ENCODE measurements at regions not wholly inside any gene's neighbourhood (a gene's known extent, or its start where the extent isn't known, plus 50 kb on each side); places are given as distances from the start of the nearest gene placed in this dataset.

GRCh38 chr2:15868704-15869103 is 71.6 kb upstream of the MYCN start:
- Histone ChIP-seq H3K23me2 (ENCODE audit: low read depth, low read length) (no peaks in the 10 kb centered on the region), H3K79me2 (ENCODE audit: control insufficient read depth in 1 of 2, insufficient read depth in 2 of 2, low read length in 2 of 2) (no peaks in the 10 kb centered on the region), H4K91ac (replicated peaks; ENCODE audit: insufficient read length, low read length) (no peak overlapping the region), H3K79me1 (ENCODE audit: low read depth, low read length) (no peaks in the 10 kb centered on the region), H3K4me3 (ENCODE audit: extremely low read depth in 1 of 4, insufficient read depth in 2 of 4, low read depth in 3 of 4, low read length in 4 of 4) (no peak overlapping the region), H3K36me3 (ENCODE audit: control insufficient read depth in 2 of 4, insufficient read depth in 4 of 4, low read length in 3 of 4) (no peaks in the 10 kb centered on the region), H2BK5ac (ENCODE audit: low read depth, low read length) (no peak overlapping the region), H4K8ac (ENCODE audit: extremely low read depth, insufficient read depth, low read length) (no peak overlapping the region), H2BK12ac (ENCODE audit: low read depth, low read length) (no peak overlapping the region), H3K4ac (replicated peaks; ENCODE audit: insufficient read length, low read depth, low read length) (no peak overlapping the region), H4K20me1 (replicated peaks in 1 of 2; ENCODE audit: control insufficient read depth in 1 of 2, insufficient read depth in 2 of 2, low read length in 2 of 2) (no peaks in the 10 kb centered on the region), H2AK5ac (ENCODE audit: low read depth, low read length) (no peak overlapping the region), H3K27me3 (replicated peaks in 1 of 4; ENCODE audit: control insufficient read depth in 3 of 4, extremely low read depth in 1 of 4, insufficient read depth in 3 of 4, low read length in 3 of 4) (no peaks in the 10 kb centered on the region), H3K14ac (ENCODE audit: insufficient read length) (no peak overlapping the region), H2BK20ac (ENCODE audit: low read length) (no peak overlapping the region), H3K56ac (replicated peaks; ENCODE audit: insufficient read length, low read depth, low read length) (no peak overlapping the region), H3K9ac (replicated peaks in 1 of 4; ENCODE audit: extremely low read depth in 1 of 4, low read depth in 3 of 4, low read length in 3 of 4) (no peak overlapping the region), H3K23ac (ENCODE audit: insufficient read length) (no peak overlapping the region), H3K4me2 (ENCODE audit: insufficient read depth in 1 of 2, low read depth in 2 of 2, low read length in 2 of 2) (no peak overlapping the region), H3K9me3 (ENCODE audit: insufficient read depth in 2 of 2, low read depth in 1 of 2, low read length in 1 of 2) (peaks cover 0 to 5% of the 10 kb centered on the region in 2 experiments; a peak in 1 of 4 replicates), H3K4me1 (replicated peaks in 1 of 4; ENCODE audit: control insufficient read depth in 3 of 4, insufficient read depth in 4 of 4, low read length in 3 of 4) (no peaks in the 10 kb centered on the region), H2BK15ac (ENCODE audit: low read length) (no peak overlapping the region), H4K5ac (ENCODE audit: insufficient read length, low read depth, low read length) (no peak overlapping the region), H2AFZ (ENCODE audit: low read length) (no peak overlapping the region), H2BK120ac (replicated peaks; ENCODE audit: low read depth, low read length) (no peak overlapping the region), H3K18ac (ENCODE audit: extremely low read depth, low read length) (no peak overlapping the region), H3K27ac (ENCODE audit: low read depth, low read length) (no peak overlapping the region)
- WGBS, 2 experiments (ENCODE audit: extremely low coverage in 1 of 2, insufficient coverage in 1 of 2, insufficient read length in 1 of 2, insufficient replicate concordance in 2 of 2, low coverage in 1 of 2, low lambda C conversion rate in 2 of 2, missing lambda C conversion rate in 1 of 2) = 89% methylated on average over 2 of the region's 2 CpGs; no CpG with 5 or more reads in 1 of the 2 experiments
- DNase-seq (ENCODE audit: low read depth in 1 of 2, low spot score in 2 of 2) (no peak), FAIRE-seq (no peak)
- ChIA-PET POLR2A (ENCODE audit: partially characterized antibody) (no interaction called here), CTCF (ENCODE audit: partially characterized antibody) (no interaction called here)
- no peak for TF ChIP-seq NANOG (IDR thresholded peaks at IDR 0.05; ENCODE audit: insufficient read depth, low read depth, low read length, poor library complexity, severe bottlenecking)
- TF ChIP-seq BACH1 (IDR thresholded peaks at IDR 0.05; ENCODE audit: low read length) = no peak
- no peak for TF ChIP-seq POU5F1 (IDR thresholded peaks at IDR 0.05; ENCODE audit: low read depth, low read length)
- no peak for TF ChIP-seq HDAC2 (IDR thresholded peaks at IDR 0.05; ENCODE audit: borderline replicate concordance in 1 of 2, low read depth in 2 of 2, low read length in 2 of 2)
- TF ChIP-seq CTBP2 (IDR thresholded peaks at IDR 0.05; ENCODE audit: borderline replicate concordance, insufficient read depth, insufficient read length, low read length) = no peak
- TF ChIP-seq ASH2L (IDR thresholded peaks at IDR 0.05; ENCODE audit: low read length) = no peak
- no peak for TF ChIP-seq MAFK (IDR thresholded peaks at IDR 0.05; ENCODE audit: low read depth, low read length)
